DMS53 treated with DMSO at 0.1 percent for 48 hours (cell line): ENCODE measurements at regions not wholly inside any gene's neighbourhood (a gene's known extent, or its start where the extent isn't known, plus 50 kb on each side); places are given as distances from the start of the nearest gene placed in this dataset.

Experiments used
- DNase-seq: peaks from one replicate; lab custom pipeline; 2025; ENCODE audit not compliant: unreplicated experiment; lab: John Stamatoyannopoulos, UW

- no peak for DNase-seq
Observed at GRCh38 chr19:32224371-32225244, 120.8 kb upstream of the ZNF507 start.

GRCh38 chr19:32227561-32228165 lies 117.7 kb upstream of the ZNF507 start:
- no peak for DNase-seq

GRCh38 chr19:32230441-32230840 lies 115.0 kb upstream of the ZNF507 start:
- DNase-seq, result no peak

GRCh38 chr19:32231020-32231419 lies 114.4 kb upstream of the ZNF507 start:
- DNase-seq, result no peak

GRCh38 chr19:32231691-32232090 lies 113.7 kb upstream of the ZNF507 start:
- DNase-seq, result no peak

- DNase-seq, result no peak
Observed at GRCh38 chr19:32232449-32232848, 113.0 kb upstream of the ZNF507 start.

- no peak for DNase-seq
Observed at GRCh38 chr19:32233091-32233490, 112.3 kb upstream of the ZNF507 start.

GRCh38 chr19:32233885-32234284 lies 111.5 kb upstream of the ZNF507 start:
- no peak for DNase-seq

- no peak for DNase-seq
Observed at GRCh38 chr19:32234663-32235217, 110.7 kb upstream of the ZNF507 start.

- DNase-seq, result no peak
Observed at GRCh38 chr19:32238076-32238475, 107.3 kb upstream of the ZNF507 start.

GRCh38 chr19:32240316-32240715 lies 105.1 kb upstream of the ZNF507 start:
- DNase-seq, result no peak

GRCh38 chr19:32241306-32241705 lies 104.1 kb upstream of the ZNF507 start:
- no peak for DNase-seq

GRCh38 chr19:32241932-32242710 lies 103.3 kb upstream of the ZNF507 start:
- no peak for DNase-seq

GRCh38 chr19:32246006-32246405 lies 99.4 kb upstream of the ZNF507 start:
- no peak for DNase-seq

- no peak for DNase-seq
Observed at GRCh38 chr19:32251634-32252332, 93.6 kb upstream of the ZNF507 start.

GRCh38 chr19:32252333-32252669 lies 93.1 kb upstream of the ZNF507 start:
- DNase-seq, result no peak

GRCh38 chr19:32253683-32254508 lies 91.5 kb upstream of the ZNF507 start:
- no peak for DNase-seq

- no peak for DNase-seq
Observed at GRCh38 chr19:32254509-32254890, 90.9 kb upstream of the ZNF507 start.

- no peak for DNase-seq
Observed at GRCh38 chr19:32255536-32256295, 89.7 kb upstream of the ZNF507 start.
